Body of pancreas (tissue), 4 donors: ENCODE measurements at regions not wholly inside any gene's neighbourhood (a gene's known extent, or its start where the extent isn't known, plus 50 kb on each side); places are given as distances from the start of the nearest gene placed in this dataset.

Source experiments
- POLR2A ChIP-seq, 3 donors: fragments of 450-650 bp; IDR thresholded peaks; one replicate each; pipeline ENCODE4 v1.6.1; 2016; ENCODE audit warnings: antibody characterized with exemption in 3 of 3, mild to moderate bottlenecking in 2 of 3
- TF ChIP-seq, protein P1 (sequence below), 7 experiments: fragments of 450-650 bp in 4 of 7; fragments of 200-600 bp in 3 of 7; sonication (generic) in 3 of 7; IDR thresholded peaks; one replicate each; pipeline ENCODE4 v1.5.1; 2016 to 2019; ENCODE audit warnings: antibody characterized with exemption in 7 of 7

DNA sequence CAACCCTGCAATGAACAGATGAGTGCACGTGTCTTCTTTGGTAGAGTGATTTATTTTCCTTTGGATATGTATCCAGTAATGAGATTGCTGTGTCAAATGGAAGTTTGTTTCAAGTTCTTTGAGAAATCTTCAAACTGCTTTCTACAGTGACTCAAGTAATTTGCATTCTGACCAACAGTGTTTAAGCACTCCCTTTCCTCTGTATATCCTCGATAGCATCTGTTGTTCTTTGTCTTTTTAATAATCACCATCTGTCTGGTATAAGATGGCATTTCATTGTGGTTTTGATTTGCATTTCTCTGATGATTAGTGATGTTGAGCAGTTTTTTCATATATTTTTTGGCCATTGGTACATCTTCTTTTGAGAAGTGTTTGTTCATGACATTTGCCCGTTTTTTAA, 1608.3 kb upstream of the ZEB2 start:
- TF ChIP-seq, protein P1, sequence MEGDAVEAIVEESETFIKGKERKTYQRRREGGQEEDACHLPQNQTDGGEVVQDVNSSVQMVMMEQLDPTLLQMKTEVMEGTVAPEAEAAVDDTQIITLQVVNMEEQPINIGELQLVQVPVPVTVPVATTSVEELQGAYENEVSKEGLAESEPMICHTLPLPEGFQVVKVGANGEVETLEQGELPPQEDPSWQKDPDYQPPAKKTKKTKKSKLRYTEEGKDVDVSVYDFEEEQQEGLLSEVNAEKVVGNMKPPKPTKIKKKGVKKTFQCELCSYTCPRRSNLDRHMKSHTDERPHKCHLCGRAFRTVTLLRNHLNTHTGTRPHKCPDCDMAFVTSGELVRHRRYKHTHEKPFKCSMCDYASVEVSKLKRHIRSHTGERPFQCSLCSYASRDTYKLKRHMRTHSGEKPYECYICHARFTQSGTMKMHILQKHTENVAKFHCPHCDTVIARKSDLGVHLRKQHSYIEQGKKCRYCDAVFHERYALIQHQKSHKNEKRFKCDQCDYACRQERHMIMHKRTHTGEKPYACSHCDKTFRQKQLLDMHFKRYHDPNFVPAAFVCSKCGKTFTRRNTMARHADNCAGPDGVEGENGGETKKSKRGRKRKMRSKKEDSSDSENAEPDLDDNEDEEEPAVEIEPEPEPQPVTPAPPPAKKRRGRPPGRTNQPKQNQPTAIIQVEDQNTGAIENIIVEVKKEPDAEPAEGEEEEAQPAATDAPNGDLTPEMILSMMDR (IDR thresholded peaks at IDR 0.05), result no peak
- no peak for TF ChIP-seq POLR2A (IDR thresholded peaks at IDR 0.05)
